ENCODE measurements at regions not wholly inside any gene's neighbourhood (a gene's known extent, or its start where the extent isn't known, plus 50 kb on each side); places are given as distances from the start of the nearest gene placed in this dataset.
A peak's percentile ranks its signal among the peaks of the same experiment; 100 is the strongest.

GRCh38 chr1:55318116-55318817 lies 103.1 kb upstream of the USP24 start:
- H3K36me3 ChIP-seq (ENCODE audit: insufficient read depth, low read length), result no peaks in the 10 kb centered on the region
- H3K4me2 ChIP-seq (ENCODE audit: low read length), result no peak overlapping the region
- no peaks in the 10 kb centered on the region for H3K27me3 ChIP-seq (ENCODE audit: control insufficient read depth, insufficient read depth, low read length)
- no peak overlapping the region for H3K4me3 ChIP-seq (ENCODE audit: low read length)
- no peaks in the 10 kb centered on the region for H3K9me3 ChIP-seq (replicated peaks; ENCODE audit: low read length)
- H3K4me1 ChIP-seq (ENCODE audit: control insufficient read depth, insufficient read depth, low read length), result peaks cover 20% of the 10 kb centered on the region
- H3K9ac ChIP-seq (ENCODE audit: low read depth, low read length), result no peak overlapping the region

GRCh38 chr1:55317673-55318072 lies 102.5 kb upstream of the USP24 start:
- Histone ChIP-seq H3K4me1 (ENCODE audit: control insufficient read depth, insufficient read depth, low read length) (peaks cover 15% of the 10 kb centered on the region), H3K9me3 (replicated peaks; ENCODE audit: low read length) (no peaks in the 10 kb centered on the region), H3K4me3 (ENCODE audit: low read length) (no peak overlapping the region), H3K27me3 (ENCODE audit: control insufficient read depth, insufficient read depth, low read length) (no peaks in the 10 kb centered on the region), H3K9ac (ENCODE audit: low read depth, low read length) (no peak overlapping the region), H3K4me2 (ENCODE audit: low read length) (no peak overlapping the region), H3K36me3 (ENCODE audit: insufficient read depth, low read length) (no peaks in the 10 kb centered on the region)

GRCh38 chr1:55316947-55317662 lies 101.9 kb upstream of the USP24 start:
- Histone ChIP-seq H3K36me3 (ENCODE audit: insufficient read depth, low read length) (no peaks in the 10 kb centered on the region), H3K4me3 (ENCODE audit: low read length) (no peak overlapping the region), H3K9me3 (replicated peaks; ENCODE audit: low read length) (no peaks in the 10 kb centered on the region), H3K4me1 (ENCODE audit: control insufficient read depth, insufficient read depth, low read length) (peaks cover 9% of the 10 kb centered on the region), H3K4me2 (ENCODE audit: low read length) (no peak overlapping the region), H3K9ac (ENCODE audit: low read depth, low read length) (no peak overlapping the region), H3K27me3 (ENCODE audit: control insufficient read depth, insufficient read depth, low read length) (no peaks in the 10 kb centered on the region)

GRCh38 chr1:55316502-55316901 lies 101.3 kb upstream of the USP24 start:
- H3K9me3 ChIP-seq (replicated peaks; ENCODE audit: low read length), result no peaks in the 10 kb centered on the region
- no peak overlapping the region for H3K4me2 ChIP-seq (ENCODE audit: low read length)
- no peaks in the 10 kb centered on the region for H3K27me3 ChIP-seq (ENCODE audit: control insufficient read depth, insufficient read depth, low read length)
- H3K9ac ChIP-seq (ENCODE audit: low read depth, low read length), result no peak overlapping the region
- H3K36me3 ChIP-seq (ENCODE audit: insufficient read depth, low read length), result no peaks in the 10 kb centered on the region
- peaks cover 9% of the 10 kb centered on the region for H3K4me1 ChIP-seq (ENCODE audit: control insufficient read depth, insufficient read depth, low read length)
- no peak overlapping the region for H3K4me3 ChIP-seq (ENCODE audit: low read length)

GRCh38 chr1:55315552-55315951 lies 100.4 kb upstream of the USP24 start:
- Histone ChIP-seq H3K27me3 (ENCODE audit: control insufficient read depth, insufficient read depth, low read length) (no peaks in the 10 kb centered on the region), H3K9ac (ENCODE audit: low read depth, low read length) (no peak overlapping the region), H3K4me2 (ENCODE audit: low read length) (no peak overlapping the region)

GRCh38 chr1:55314740-55315139 lies 99.6 kb upstream of the USP24 start:
- Histone ChIP-seq H3K9me3 (replicated peaks; ENCODE audit: low read length) (no peaks in the 10 kb centered on the region), H3K27me3 (ENCODE audit: control insufficient read depth, insufficient read depth, low read length) (no peaks in the 10 kb centered on the region), H3K9ac (ENCODE audit: low read depth, low read length) (no peak overlapping the region), H3K36me3 (ENCODE audit: insufficient read depth, low read length) (no peaks in the 10 kb centered on the region), H3K4me2 (ENCODE audit: low read length) (no peak overlapping the region), H3K4me3 (ENCODE audit: low read length) (no peak overlapping the region), H3K4me1 (ENCODE audit: control insufficient read depth, insufficient read depth, low read length) (peaks cover 20% of the 10 kb centered on the region)

More at GRCh38 chr1:55315552-55315951, 100.4 kb upstream of the USP24 start:
- H3K4me1 ChIP-seq (ENCODE audit: control insufficient read depth, insufficient read depth, low read length), result peaks cover 13% of the 10 kb centered on the region
- no peaks in the 10 kb centered on the region for H3K36me3 ChIP-seq (ENCODE audit: insufficient read depth, low read length)
- H3K9me3 ChIP-seq (replicated peaks; ENCODE audit: low read length), result no peaks in the 10 kb centered on the region
- H3K4me3 ChIP-seq (ENCODE audit: low read length), result no peak overlapping the region

GRCh38 chr1:55313903-55314302 lies 98.7 kb upstream of the USP24 start:
- H3K4me2 ChIP-seq (ENCODE audit: low read length), result no peak overlapping the region
- no peak overlapping the region for H3K4me3 ChIP-seq (ENCODE audit: low read length)
- H3K27me3 ChIP-seq (ENCODE audit: control insufficient read depth, insufficient read depth, low read length), result no peaks in the 10 kb centered on the region
- H3K36me3 ChIP-seq (ENCODE audit: insufficient read depth, low read length), result no peaks in the 10 kb centered on the region
- H3K4me1 ChIP-seq (ENCODE audit: control insufficient read depth, insufficient read depth, low read length), result peaks cover 25% of the 10 kb centered on the region
- H3K9me3 ChIP-seq (replicated peaks; ENCODE audit: low read length), result no peaks in the 10 kb centered on the region
- H3K9ac ChIP-seq (ENCODE audit: low read depth, low read length), result no peak overlapping the region

- H3K36me3 ChIP-seq (ENCODE audit: insufficient read depth, low read length), result no peaks in the 10 kb centered on the region
- no peaks in the 10 kb centered on the region for H3K9me3 ChIP-seq (replicated peaks; ENCODE audit: low read length)
- no peak overlapping the region for H3K4me2 ChIP-seq (ENCODE audit: low read length)
- no peaks in the 10 kb centered on the region for H3K27me3 ChIP-seq (ENCODE audit: control insufficient read depth, insufficient read depth, low read length)
- no peak overlapping the region for H3K4me3 ChIP-seq (ENCODE audit: low read length)
- H3K4me1 ChIP-seq (ENCODE audit: control insufficient read depth, insufficient read depth, low read length), result peaks cover 26% of the 10 kb centered on the region
- H3K9ac ChIP-seq (ENCODE audit: low read depth, low read length), result no peak overlapping the region
These were observed 96.8 kb upstream of the USP24 start for GRCh38 chr1:55311979-55312378.

GRCh38 chr1:55311057-55311641 lies 96.0 kb upstream of the USP24 start:
- H3K9ac ChIP-seq (ENCODE audit: low read depth, low read length), result peak overlapping the region; percentile 75
- no peaks in the 10 kb centered on the region for H3K36me3 ChIP-seq (ENCODE audit: insufficient read depth, low read length)
- peaks cover 26% of the 10 kb centered on the region for H3K4me1 ChIP-seq (ENCODE audit: control insufficient read depth, insufficient read depth, low read length)
- no peaks in the 10 kb centered on the region for H3K27me3 ChIP-seq (ENCODE audit: control insufficient read depth, insufficient read depth, low read length)
- H3K4me3 ChIP-seq (ENCODE audit: low read length), result peak overlapping the region; percentile 19
- H3K9me3 ChIP-seq (replicated peaks; ENCODE audit: low read length), result no peaks in the 10 kb centered on the region
- H3K4me2 ChIP-seq (ENCODE audit: low read length), result peak overlapping the region; percentile 62

- Histone ChIP-seq H3K27me3 (ENCODE audit: control insufficient read depth, insufficient read depth, low read length) (no peaks in the 10 kb centered on the region), H3K9ac (ENCODE audit: low read depth, low read length) (peak overlapping the region; percentile 75), H3K9me3 (replicated peaks; ENCODE audit: low read length) (no peaks in the 10 kb centered on the region), H3K36me3 (ENCODE audit: insufficient read depth, low read length) (no peaks in the 10 kb centered on the region), H3K4me2 (ENCODE audit: low read length) (peak overlapping the region; percentile 62), H3K4me3 (ENCODE audit: low read length) (peak overlapping the region; percentile 19), H3K4me1 (ENCODE audit: control insufficient read depth, insufficient read depth, low read length) (peaks cover 26% of the 10 kb centered on the region)
These were observed 95.4 kb upstream of the USP24 start for GRCh38 chr1:55310505-55310971.

GRCh38 chr1:55309786-55310504 lies 94.8 kb upstream of the USP24 start:
- H3K36me3 ChIP-seq (ENCODE audit: insufficient read depth, low read length), result no peaks in the 10 kb centered on the region
- H3K4me2 ChIP-seq (ENCODE audit: low read length), result no peak overlapping the region
- no peaks in the 10 kb centered on the region for H3K27me3 ChIP-seq (ENCODE audit: control insufficient read depth, insufficient read depth, low read length)
- peak overlapping the region; percentile 17 for H3K4me3 ChIP-seq (ENCODE audit: low read length)
- H3K9ac ChIP-seq (ENCODE audit: low read depth, low read length), result no peak overlapping the region
- H3K9me3 ChIP-seq (replicated peaks; ENCODE audit: low read length), result no peaks in the 10 kb centered on the region
- H3K4me1 ChIP-seq (ENCODE audit: control insufficient read depth, insufficient read depth, low read length), result peaks cover 26% of the 10 kb centered on the region
